IMR-90 (cell line): ENCODE measurements at regions not wholly inside any gene's neighbourhood (a gene's known extent, or its start where the extent isn't known, plus 50 kb on each side); places are given as distances from the start of the nearest gene placed in this dataset.

Experiments used
- ATAC-seq: fragments of 200-7000 bp; cut with Tn5 transposase; 2 replicates; pipeline ENCODE4 v1.9.1; 2020; ENCODE audit warnings: low read depth, mild to moderate bottlenecking, moderate library complexity
- BruUV-seq: library from RNA; stranded (reverse); fragments of 400-500 nt; replicated peaks from 2 replicates; lab custom pipeline; 2021; lab: Mats Ljungman, UMichigan
- CTCF ChIA-PET: fragments of 300-600 bp; formaldehyde crosslinking; extraction: SDS; loops from one replicate; lab custom pipeline; 2021; ENCODE audit warnings: antibody characterized with exemption; lab: Yijun Ruan, JAX
- POLR2A ChIA-PET: fragments of 300-600 bp; sonication (Branson Sonifier 250); formaldehyde crosslinking; loops from one replicate; lab custom pipeline; 2022; ENCODE audit warnings: antibody characterized with exemption; ENCODE audit not compliant: unreplicated experiment; lab: Charles Lee
- DNase-seq: peaks from one replicate; pipeline ENCODE4 v3.0.0; 2013
- H2AFZ ChIP-seq: replicated peaks from 2 replicates; pipeline ENCODE3; 2013; ENCODE audit warnings: low read length, mild to moderate bottlenecking; ENCODE audit not compliant: poor library complexity
- H2AK5ac ChIP-seq: 2 replicates; pipeline ENCODE4 v1.6.1; 2013; ENCODE audit warnings: low read depth, low read length, inconsistent platforms
- H2AK9ac ChIP-seq: replicated peaks from 2 replicates; pipeline ENCODE3; 2013; ENCODE audit warnings: mild to moderate bottlenecking, low read depth, low read length, moderate library complexity; ENCODE audit not compliant: poor library complexity
- H2BK120ac ChIP-seq: 2 replicates; pipeline ENCODE4 v1.6.1; 2013; ENCODE audit warnings: low read depth, low read length, inconsistent platforms
- H2BK15ac ChIP-seq: 3 replicates; pipeline ENCODE4 v1.6.1; 2013; ENCODE audit warnings: low read depth, low read length, inconsistent platforms
- H2BK20ac ChIP-seq: 2 replicates; pipeline ENCODE4 v1.6.1; 2013; ENCODE audit warnings: low read depth, mild to moderate bottlenecking, inconsistent platforms, low read length, moderate library complexity
- H2BK5ac ChIP-seq: 2 replicates; pipeline ENCODE4 v1.6.1; 2013; ENCODE audit warnings: mild to moderate bottlenecking, low read depth, low read length, inconsistent platforms; ENCODE audit not compliant: poor library complexity, severe bottlenecking
- H3K14ac ChIP-seq: replicated peaks from 2 replicates; pipeline ENCODE4 v1.6.1; 2013; ENCODE audit warnings: low read depth, low read length, inconsistent platforms
- H3K18ac ChIP-seq: 2 replicates; pipeline ENCODE4 v1.6.1; 2013; ENCODE audit warnings: low read depth, low read length, control low read depth
- H3K23ac ChIP-seq: 2 replicates; pipeline ENCODE4 v1.6.1; 2013; ENCODE audit warnings: low read depth, low read length, inconsistent platforms
- H3K27ac ChIP-seq: 2 replicates; pipeline ENCODE4 v1.5.1; 2013; ENCODE audit warnings: mild to moderate bottlenecking, control low read depth, low read length; ENCODE audit not compliant: insufficient read depth
- H3K27me3 ChIP-seq: 2 replicates; pipeline ENCODE4 v1.6.1; 2013; ENCODE audit warnings: low read length; ENCODE audit not compliant: control insufficient read depth, insufficient read depth
- H3K36me3 ChIP-seq: 2 replicates; pipeline ENCODE4 v1.6.1; 2013; ENCODE audit warnings: low read length, mixed read lengths; ENCODE audit not compliant: control insufficient read depth, insufficient read depth
- H3K4ac ChIP-seq: 2 replicates; pipeline ENCODE4 v1.6.1; 2013; ENCODE audit warnings: low read depth, low read length, inconsistent platforms
- H3K4me1 ChIP-seq: 2 replicates; pipeline ENCODE4 v1.6.1; 2013; ENCODE audit warnings: low read length, mixed read lengths; ENCODE audit not compliant: control insufficient read depth, insufficient read depth
- H3K4me2 ChIP-seq: 2 replicates; pipeline ENCODE4 v1.6.1; 2013; ENCODE audit warnings: low read depth, mild to moderate bottlenecking, control low read depth, low read length, moderate library complexity
- H3K4me3 ChIP-seq: 2 replicates; pipeline ENCODE4 v1.5.1; 2013; ENCODE audit warnings: low read depth, mild to moderate bottlenecking, control low read depth, low read length, moderate library complexity; ENCODE audit not compliant: insufficient read depth
- H3K56ac ChIP-seq: 2 replicates; pipeline ENCODE4 v1.6.1; 2013; ENCODE audit warnings: low read length, inconsistent platforms; ENCODE audit not compliant: insufficient read depth; ENCODE audit errors: extremely low read depth
- H3K79me1 ChIP-seq, 2 experiments: 2 replicates each; pipeline ENCODE4 v1.6.1; 2013; ENCODE audit warnings: low read length in 2 of 2, inconsistent platforms in 1 of 2, low read depth in 1 of 2
- H3K9ac ChIP-seq: 2 replicates; pipeline ENCODE4 v1.6.1; 2013; ENCODE audit warnings: low read depth, low read length, control low read depth
- H3K9me1 ChIP-seq: 2 replicates; pipeline ENCODE4 v1.6.1; 2013; ENCODE audit warnings: low read length, inconsistent platforms; ENCODE audit not compliant: insufficient read depth
- H3K9me3 ChIP-seq: 2 replicates; pipeline ENCODE4 v1.6.1; 2013; ENCODE audit warnings: low read length; ENCODE audit not compliant: control insufficient read depth, insufficient read depth
- H4K20me1 ChIP-seq: 2 replicates; pipeline ENCODE4 v1.6.1; 2013; ENCODE audit warnings: low read length, inconsistent platforms; ENCODE audit not compliant: insufficient read depth
- H4K5ac ChIP-seq: 2 replicates; pipeline ENCODE4 v1.6.1; 2013; ENCODE audit warnings: mild to moderate bottlenecking, low read depth, low read length, control low read depth
- H4K8ac ChIP-seq, 2 experiments: 2 replicates each; pipeline ENCODE4 v1.6.1; 2013; ENCODE audit warnings: low read depth in 2 of 2, low read length in 2 of 2, control low read depth in 1 of 2, inconsistent platforms in 1 of 2
- H4K91ac ChIP-seq: 2 replicates; pipeline ENCODE4 v1.6.1; 2013; ENCODE audit warnings: low read depth, low read length, inconsistent platforms; ENCODE audit not compliant: insufficient read depth
- BHLHE40 ChIP-seq: fragments of 150-350 bp; IDR thresholded peaks from 2 replicates; pipeline ENCODE4 v1.6.1; 2016; ENCODE audit warnings: mild to moderate bottlenecking, low read depth, low read length
- CEBPB ChIP-seq: IDR thresholded peaks from 2 replicates; pipeline ENCODE4 v1.6.1; 2012; ENCODE audit warnings: low read depth, low read length, improper control_type of control experiment
- CHD1 ChIP-seq: IDR thresholded peaks from 2 replicates; pipeline ENCODE4 v1.6.1; 2012; ENCODE audit warnings: low read depth, low read length, improper control_type of control experiment
- CTCF ChIP-seq: conservative IDR thresholded peaks from 2 replicates; pipeline ENCODE4 v1.5.1; 2012; ENCODE audit warnings: mild to moderate bottlenecking, low read depth, low read length, improper control_type of control experiment
- FOS ChIP-seq: fragments of 150-350 bp; IDR thresholded peaks from 2 replicates; pipeline ENCODE4 v1.6.1; 2016; ENCODE audit warnings: low read depth, low read length
- MAFK ChIP-seq: IDR thresholded peaks from 2 replicates; pipeline ENCODE4 v1.6.1; 2012; ENCODE audit warnings: low read depth, low read length, improper control_type of control experiment
- MAZ ChIP-seq: IDR thresholded peaks from 2 replicates; pipeline ENCODE4 v1.6.1; 2012; ENCODE audit warnings: low read depth, mild to moderate bottlenecking, low read length, improper control_type of control experiment, moderate library complexity, borderline replicate concordance
- MXI1 ChIP-seq: IDR thresholded peaks from 2 replicates; pipeline ENCODE4 v1.6.1; 2012; ENCODE audit warnings: low read depth, mild to moderate bottlenecking, low read length, moderate library complexity, borderline replicate concordance
- NFE2L2 ChIP-seq: fragments of 150-350 bp; IDR thresholded peaks from 2 replicates; pipeline ENCODE4 v1.6.1; 2016; ENCODE audit warnings: low read depth, mild to moderate bottlenecking, low read length
- POLR2A ChIP-seq: IDR thresholded peaks from 2 replicates; pipeline ENCODE4 v1.6.1; 2012; ENCODE audit warnings: mild to moderate bottlenecking, low read depth, low read length
- RAD21 ChIP-seq: IDR thresholded peaks from 2 replicates; pipeline ENCODE4 v1.6.1; 2012; ENCODE audit warnings: low read length, improper control_type of control experiment
- RCOR1 ChIP-seq: IDR thresholded peaks from 2 replicates; pipeline ENCODE4 v1.6.1; 2012; ENCODE audit warnings: mild to moderate bottlenecking, low read length, improper control_type of control experiment; ENCODE audit not compliant: insufficient replicate concordance
- RFX5 ChIP-seq: IDR thresholded peaks from 2 replicates; pipeline ENCODE4 v1.8.0; 2012; ENCODE audit warnings: low read depth, mild to moderate bottlenecking, low read length, moderate library complexity
- SMC3 ChIP-seq: fragments of 150-350 bp; IDR thresholded peaks from 2 replicates; pipeline ENCODE4 v1.6.1; 2016; ENCODE audit warnings: low read depth, mild to moderate bottlenecking, antibody characterized with exemption, low read length, moderate library complexity
- USF2 ChIP-seq: fragments of 150-350 bp; IDR thresholded peaks from 2 replicates; pipeline ENCODE4 v1.6.1; 2017; ENCODE audit warnings: mild to moderate bottlenecking, antibody characterized with exemption, low read length, low read depth
- WGBS, 2 experiments: methylation state at CpG; one replicate each; pipeline versions ENCODE4 v1.1.5 to v1.1.7; 2013; ENCODE audit warnings: missing lambda C conversion rate in 2 of 2; ENCODE audit not compliant: insufficient read length in 1 of 2; ENCODE audit errors: extremely low coverage in 2 of 2; 5-methylcytosine and 5-hydroxymethylcytosine counted together
- dilution Hi-C: fragments of 300-500 bp; cut with HindIII; formaldehyde crosslinking; loops from one replicate; pipeline ENCODE4 v1.14.3; 2018; ENCODE audit warnings: low sequenced_read_pairs; ENCODE audit not compliant: unreplicated experiment
- in situ Hi-C: fragments of 300-500 bp; cut with MboI; formaldehyde crosslinking; loops from 3 replicates; pipeline ENCODE4 v1.14.3; 2019; ENCODE audit warnings: low sequenced_read_pairs, inconsistent platforms, mixed read lengths
- intact Hi-C: fragments of 100-400 bp; cut with micrococcal nuclease; formaldehyde crosslinking; loops from 2 replicates; pipeline ENCODE4 v1.10.0; 2022

- Histone ChIP-seq H2BK5ac (no peak overlapping the region), H3K56ac (no peak overlapping the region), H3K4ac (no peak overlapping the region), H2AK5ac (no peak overlapping the region), H3K27ac (no peak overlapping the region), H3K18ac (no peak overlapping the region), H2BK120ac (no peak overlapping the region), H2BK15ac (no peak overlapping the region), H3K9me3 (no peaks in the 10 kb centered on the region; the same call in 1 of the 2 replicates), H4K20me1 (no peaks in the 10 kb centered on the region), H3K9ac (no peak overlapping the region), H3K4me1 (no peaks in the 10 kb centered on the region), H2AFZ (no peak overlapping the region), H3K36me3 (no peaks in the 10 kb centered on the region), H3K4me2 (no peak overlapping the region), H3K4me3 (no peak overlapping the region), H4K5ac (no peak overlapping the region), H3K9me1 (no peaks in the 10 kb centered on the region), H3K27me3 (no peaks in the 10 kb centered on the region), H3K79me1 (no peaks in the 10 kb centered on the region), H4K8ac (no peak overlapping the region), H3K23ac (no peak overlapping the region), H3K14ac (no peak overlapping the region), H4K91ac (no peak overlapping the region), H2BK20ac (no peak overlapping the region), H2AK9ac (no peak overlapping the region)
- dilution Hi-C loops (no loop called here), in situ Hi-C loops (no loop called here), intact Hi-C loops (no loop called here)
- no CpG with 5 or more reads among the region's 2 CpGs for WGBS, 2 experiments
- ChIA-PET POLR2A (no interaction called here), CTCF (no interaction called here)
- no TSS peak for BruUV-seq
- TF ChIP-seq SMC3 (no peak), POLR2A (no peak), MAFK (no peak), MXI1 (no peak), CTCF (no peak), FOS (no peak), RCOR1 (no peak), RFX5 (no peak), USF2 (no peak), NFE2L2 (no peak), RAD21 (no peak), MAZ (no peak), CHD1 (no peak), CEBPB (no peak), BHLHE40 (no peak)
- DNase-seq (no peak), ATAC-seq (no peak)
These were observed 691.8 kb downstream of the TSN start for GRCh38 chr2:122447237-122447636.
